Stimulated activated CD4-positive, alpha-beta T cell treated with anti-CD3 and anti-CD28 coated beads, Interleukin-2, amount 100 ng/mL, for 24 hours (primary cell): ENCODE measurements at regions not wholly inside any gene's neighbourhood (a gene's known extent, or its start where the extent isn't known, plus 50 kb on each side); places are given as distances from the start of the nearest gene placed in this dataset.
"Not testable (repeated sequence)": the region's sequence is repeated elsewhere in the genome, so short reads cannot be mapped to it uniquely, and the experiment has no call there.

Source experiments
- DNase-seq, 2 donors: peaks; one replicate each; pipeline ENCODE4 v3.0.0-alpha.2; 2020

- DNase-seq = no peak
Measured at GRCh38 chr10:70967591-70968587, 79.5 kb upstream of the PCBD1 start.

- no peak for DNase-seq
Measured at GRCh38 chr10:70969188-70969587, 80.8 kb upstream of the PCBD1 start.

- DNase-seq = no peak
Measured at GRCh38 chr10:70970830-70971229, 82.5 kb upstream of the PCBD1 start.

- no peak for DNase-seq
Measured at GRCh38 chr10:70973275-70973674, 84.9 kb upstream of the PCBD1 start.

DNA sequence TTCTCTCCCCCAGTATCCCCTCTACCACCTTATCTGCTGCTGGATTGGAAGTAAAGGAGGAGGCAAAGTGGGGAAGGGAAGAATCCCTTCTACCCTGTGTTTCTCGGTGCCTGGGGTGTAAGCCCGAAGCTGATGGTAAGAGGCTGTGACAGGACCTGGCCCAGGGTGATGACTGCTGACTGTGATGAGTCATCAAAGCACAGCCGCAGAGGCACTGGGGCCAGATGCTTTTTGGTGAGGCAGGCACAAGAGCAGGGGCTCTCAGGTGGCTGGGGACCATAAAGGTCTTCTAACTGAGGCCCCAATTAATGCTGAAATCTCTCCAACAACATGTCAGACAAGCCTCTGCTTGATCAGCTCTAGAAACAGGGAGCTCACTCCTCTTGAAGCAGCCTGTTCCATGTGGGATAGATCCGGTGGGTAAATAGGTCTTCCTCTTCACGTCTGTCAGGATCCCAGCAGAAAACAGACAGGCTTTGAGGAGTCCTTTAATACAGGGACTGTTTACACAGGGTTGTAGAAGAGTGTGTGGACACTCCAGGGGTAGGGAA is 86.1 kb upstream of the PCBD1 start:
- DNase-seq = no peak

- no peak for DNase-seq
Measured at GRCh38 chr10:70974920-70975319, 86.6 kb upstream of the PCBD1 start.

GRCh38 chr10:70976063-70976695 is 87.8 kb upstream of the PCBD1 start:
- DNase-seq = no peak

GRCh38 chr10:70977625-70978024 is 89.3 kb upstream of the PCBD1 start:
- DNase-seq = no peak

DNA sequence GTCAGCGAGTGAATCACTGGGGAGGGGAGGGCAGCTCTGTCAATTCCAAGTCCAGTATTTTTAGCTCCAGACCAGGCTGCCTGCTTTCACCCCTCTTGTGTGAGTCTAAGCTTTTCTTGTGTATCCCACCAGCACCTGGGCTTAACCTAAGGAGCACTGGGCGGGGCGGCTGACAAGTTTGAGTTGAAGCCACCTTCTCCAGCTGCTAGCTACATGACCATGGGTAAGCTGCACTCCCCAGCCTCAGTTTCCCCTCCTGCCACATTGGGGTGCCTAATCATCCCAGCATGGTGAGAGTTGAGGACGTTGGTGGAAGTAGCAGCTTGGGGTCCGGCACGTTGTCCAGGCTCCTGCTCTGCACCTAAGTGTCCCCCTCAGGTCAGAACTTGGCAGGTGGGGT is 89.8 kb upstream of the PCBD1 start:
- DNase-seq = no peak

GRCh38 chr10:70978816-70979480 is 90.6 kb upstream of the PCBD1 start:
- no peak for DNase-seq

GRCh38 chr10:70980687-70981086 is 92.3 kb upstream of the PCBD1 start:
- no peak for DNase-seq

DNA sequence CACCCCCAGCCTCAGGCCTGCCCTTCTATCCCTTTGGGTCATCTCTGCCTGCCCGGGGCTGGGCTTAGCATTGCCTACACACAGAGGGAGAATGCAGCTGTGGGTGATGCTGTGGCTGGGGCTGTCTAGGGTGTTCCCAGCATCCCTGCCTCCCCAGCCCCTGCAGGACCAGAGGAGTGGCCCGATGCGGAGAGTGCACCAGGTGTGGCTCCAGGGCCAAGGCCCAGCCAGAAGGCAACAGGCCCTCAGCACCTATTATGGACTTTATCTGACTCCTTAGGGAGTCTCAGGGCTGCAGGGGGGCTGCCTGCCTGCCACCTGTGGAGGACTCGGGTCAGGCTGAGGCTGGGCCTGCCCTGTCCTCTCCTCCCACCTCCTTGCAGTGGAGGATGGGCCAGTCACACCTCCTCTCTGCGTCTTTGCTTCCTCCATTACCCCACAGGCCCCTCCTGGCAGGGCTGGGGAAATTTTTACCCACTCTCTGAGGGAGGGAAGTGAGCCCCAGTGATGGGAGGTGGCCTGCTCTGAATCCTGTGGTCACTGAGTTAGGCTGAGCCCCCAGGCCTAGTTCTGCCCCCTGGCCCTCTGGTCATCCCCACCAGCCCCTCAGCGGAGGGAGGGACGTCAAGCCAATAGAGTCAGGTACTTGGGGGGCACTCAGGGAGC is 92.9 kb upstream of the PCBD1 start:
- DNase-seq = no peak

DNA sequence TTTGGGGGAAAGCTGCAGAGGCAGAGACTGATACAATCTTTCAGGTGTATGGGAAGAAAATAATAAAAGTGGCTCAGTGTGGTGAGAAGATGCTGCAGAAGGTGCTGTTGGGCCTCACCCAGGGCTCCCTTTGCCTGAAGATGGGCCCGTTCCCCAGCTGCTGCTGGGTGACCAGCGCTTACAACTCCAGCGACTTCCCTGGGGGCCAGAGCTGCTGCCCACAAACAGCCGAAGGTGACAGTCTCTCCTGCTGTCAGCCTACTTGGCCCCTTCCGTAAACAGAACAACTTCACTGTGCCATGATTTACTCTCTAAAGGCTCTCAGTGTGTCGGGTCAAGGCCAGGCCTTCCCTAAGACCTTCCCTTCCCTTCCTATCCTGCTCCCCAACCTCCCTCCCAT is 93.6 kb upstream of the PCBD1 start:
- DNase-seq = no peak

DNA sequence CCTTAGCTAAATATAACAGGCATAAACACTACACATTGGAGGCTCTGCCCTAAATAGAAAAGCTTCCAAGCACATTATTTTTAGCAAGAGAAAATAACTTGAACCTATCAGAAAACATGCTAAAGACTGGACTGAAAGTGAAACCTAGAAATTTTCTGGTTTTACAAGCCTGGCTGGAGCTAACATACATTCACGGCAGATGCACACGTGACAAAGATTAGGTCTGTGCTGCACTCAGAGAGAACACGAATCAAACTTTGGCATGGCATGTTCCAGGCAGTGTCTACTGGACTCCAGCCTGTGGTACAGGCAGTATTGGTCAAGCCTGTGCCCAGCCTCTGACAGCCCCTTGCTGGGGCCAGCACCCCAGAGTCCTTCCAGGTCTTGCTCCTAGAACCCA is 94.1 kb upstream of the PCBD1 start:
- DNase-seq = no peak

- DNase-seq = no peak
Measured at GRCh38 chr10:70984986-70985722, 96.8 kb upstream of the PCBD1 start.

DNA sequence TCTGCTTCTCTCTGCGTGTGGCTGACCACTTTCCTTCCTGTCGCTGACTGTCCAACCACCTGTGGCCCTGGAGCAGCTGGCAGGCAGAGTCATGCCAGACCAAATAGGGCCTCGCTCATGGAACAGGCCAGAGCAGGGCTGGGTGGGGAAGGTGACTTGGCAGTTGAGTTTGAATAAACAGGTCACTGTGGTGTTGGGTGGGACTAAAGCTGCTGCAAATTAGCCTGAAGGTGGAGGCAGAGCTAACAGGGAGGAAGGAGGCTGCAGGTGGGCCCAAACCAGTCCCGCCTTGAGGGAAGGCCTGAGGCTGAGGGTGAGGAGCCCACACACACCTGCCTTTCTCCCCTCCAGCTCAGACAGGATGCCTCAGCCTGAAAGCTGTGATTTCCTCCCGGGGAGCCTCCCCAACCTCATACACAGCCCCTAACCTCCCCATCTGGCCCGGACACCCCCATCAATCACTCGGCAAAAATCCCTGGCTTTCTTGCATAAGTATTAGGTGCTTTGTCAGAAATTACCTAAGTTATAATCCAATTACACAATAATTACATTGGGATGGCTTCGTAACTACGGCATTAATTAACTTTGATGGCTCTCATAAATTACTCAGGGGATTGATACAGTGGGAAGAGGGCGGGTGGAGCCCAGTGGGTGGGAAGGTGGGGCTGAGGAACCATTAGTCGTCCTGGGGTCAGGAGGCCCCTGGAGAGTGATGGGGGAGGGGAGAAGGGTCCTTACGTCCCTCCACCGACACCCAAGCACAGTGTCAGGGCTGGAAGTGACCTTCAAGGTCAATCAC is 97.7 kb upstream of the PCBD1 start:
- DNase-seq = no peak

DNA sequence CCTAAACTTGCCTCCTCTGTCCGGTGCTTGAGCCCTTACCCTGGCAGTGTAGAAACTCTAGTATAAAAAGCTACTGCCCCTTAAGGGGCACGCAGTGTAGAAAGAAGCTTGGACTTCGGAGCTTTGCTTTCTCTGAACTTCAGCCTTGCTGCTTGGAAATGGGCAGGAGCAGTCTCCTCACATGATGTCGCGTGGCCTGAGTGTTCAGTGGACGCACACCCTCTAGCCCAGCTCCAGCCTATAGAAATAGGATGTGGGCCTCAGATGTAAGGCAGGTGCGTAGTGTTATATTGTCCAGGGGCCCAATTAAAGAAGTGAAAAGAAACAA is 98.2 kb upstream of the PCBD1 start:
- no peak for DNase-seq

DNA sequence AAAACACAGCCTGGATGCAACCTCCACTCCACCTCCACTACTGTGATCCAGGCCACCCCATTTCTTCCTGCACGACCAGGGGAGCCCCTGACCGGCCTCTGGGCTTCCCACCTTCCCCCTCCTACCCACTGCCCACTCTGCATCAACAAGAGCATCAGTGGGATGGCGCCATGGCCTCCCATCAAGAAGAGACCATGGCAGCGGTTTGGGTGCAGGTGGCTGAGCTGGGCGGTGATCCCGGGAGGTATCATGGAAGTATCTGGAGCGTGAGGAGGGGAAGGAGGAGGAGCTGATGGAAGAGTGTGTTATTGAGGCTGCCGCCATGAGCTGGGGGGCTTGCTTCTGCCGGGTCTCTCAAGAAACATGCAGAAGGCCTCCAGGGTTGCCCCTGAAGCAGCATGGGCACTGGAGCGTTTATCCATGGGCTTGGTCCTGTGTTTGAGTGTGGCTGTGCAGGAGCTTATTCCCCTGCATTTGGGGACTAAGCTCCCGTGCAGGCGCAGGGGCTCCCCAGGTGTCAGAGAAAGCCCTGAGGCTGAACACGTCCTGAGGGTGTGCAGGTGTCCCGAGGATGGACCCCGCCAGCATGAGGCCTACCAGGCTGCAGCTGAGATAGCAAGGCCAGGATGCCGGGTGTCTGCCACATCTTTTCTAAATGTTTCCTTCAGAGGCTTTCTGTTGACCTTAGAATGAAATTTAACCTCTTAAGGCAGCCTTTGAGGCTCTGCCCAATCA is 99.2 kb upstream of the PCBD1 start:
- no peak for DNase-seq

GRCh38 chr10:70990156-70990555 is 101.8 kb upstream of the PCBD1 start:
- not testable (repeated sequence) for DNase-seq

DNA sequence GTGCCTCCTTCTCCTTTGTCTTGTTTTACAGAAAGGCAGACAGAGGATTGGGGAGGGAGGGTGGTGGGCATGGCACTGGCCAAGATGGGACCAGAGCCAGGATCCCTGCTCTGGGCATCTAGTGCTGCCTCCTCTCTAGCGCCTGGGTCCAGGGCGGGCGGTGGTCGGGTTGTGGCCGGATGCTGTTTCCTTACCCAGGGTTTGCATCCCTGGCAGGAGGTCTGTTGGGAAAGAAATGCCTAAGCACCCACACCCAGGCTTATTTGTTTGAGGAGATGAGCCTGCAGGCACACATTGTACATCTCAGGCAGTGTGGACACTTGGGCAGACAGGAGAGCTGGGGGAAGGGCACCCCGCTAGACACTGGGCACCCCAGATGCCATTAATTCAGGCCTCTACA is 102.3 kb upstream of the PCBD1 start:
- DNase-seq = no peak
